ENCODE measurements at regions not wholly inside any gene's neighbourhood (a gene's known extent, or its start where the extent isn't known, plus 50 kb on each side); places are given as distances from the start of the nearest gene placed in this dataset.
"Not testable (repeated sequence)": the region's sequence is repeated elsewhere in the genome, so short reads cannot be mapped to it uniquely, and the experiment has no call there.

- not testable (repeated sequence) for DNase-seq (ENCODE audit: low spot score)
Measured at GRCh38 chr2:90293806-90294205, 1602.3 kb downstream of the RPIA start.

GRCh38 chr2:90295036-90295750 is 1603.7 kb downstream of the RPIA start:
- not testable (repeated sequence) for DNase-seq (ENCODE audit: low spot score)

GRCh38 chr2:90296484-90296777 is 1605.0 kb downstream of the RPIA start:
- not testable (repeated sequence) for DNase-seq (ENCODE audit: low spot score)

GRCh38 chr2:90297701-90298100 is 1606.2 kb downstream of the RPIA start:
- not testable (repeated sequence) for DNase-seq (ENCODE audit: low spot score)

- not testable (repeated sequence) for DNase-seq (ENCODE audit: low spot score)
Measured at GRCh38 chr2:90298126-90298755, 1606.8 kb downstream of the RPIA start.

GRCh38 chr2:90298983-90299382 is 1607.5 kb downstream of the RPIA start:
- not testable (repeated sequence) for DNase-seq (ENCODE audit: low spot score)

- not testable (repeated sequence) for DNase-seq (ENCODE audit: low spot score)
Measured at GRCh38 chr2:90322982-90323381, 1631.5 kb downstream of the RPIA start.

- DNase-seq (ENCODE audit: low spot score) = not testable (repeated sequence)
Measured at GRCh38 chr2:90323612-90324558, 1632.4 kb downstream of the RPIA start.

- not testable (repeated sequence) for DNase-seq (ENCODE audit: low spot score)
Measured at GRCh38 chr2:90324672-90325071, 1633.2 kb downstream of the RPIA start.

GRCh38 chr2:90325796-90326353 is 1634.4 kb downstream of the RPIA start:
- DNase-seq (ENCODE audit: low spot score) = not testable (repeated sequence)

GRCh38 chr2:90355546-90355945 is 1664.1 kb downstream of the RPIA start:
- not testable (repeated sequence) for DNase-seq (ENCODE audit: low spot score)

GRCh38 chr2:90359344-90359743 is 1667.9 kb downstream of the RPIA start:
- not testable (repeated sequence) for DNase-seq (ENCODE audit: low spot score)

GRCh38 chr2:90359887-90360730 is 1668.6 kb downstream of the RPIA start:
- not testable (repeated sequence) for DNase-seq (ENCODE audit: low spot score)

GRCh38 chr2:90360731-90361035 is 1669.2 kb downstream of the RPIA start:
- DNase-seq (ENCODE audit: low spot score) = not testable (repeated sequence)
